ENCODE measurements at regions not wholly inside any gene's neighbourhood (a gene's known extent, or its start where the extent isn't known, plus 50 kb on each side); places are given as distances from the start of the nearest gene placed in this dataset.
"Not testable (repeated sequence)": the region's sequence is repeated elsewhere in the genome, so short reads cannot be mapped to it uniquely, and the experiment has no call there.

GRCh38 chr5:166240705-166241104 is 2050.7 kb upstream of the WWC1 start:
- Mint-ChIP-seq H3K27me3 (no peaks in the 10 kb centered on the region), H3K36me3 (no peaks in the 10 kb centered on the region), H3K9me3 (peaks cover 16% of the 10 kb centered on the region), H3K4me1 (no peaks in the 10 kb centered on the region), H3K4me3 (no peak overlapping the region), H3K27ac (no peak overlapping the region)

- Mint-ChIP-seq H3K27ac (no peak overlapping the region), H3K36me3 (no peaks in the 10 kb centered on the region), H3K27me3 (no peaks in the 10 kb centered on the region), H3K9me3 (no peaks in the 10 kb centered on the region), H3K4me1 (no peaks in the 10 kb centered on the region), H3K4me3 (no peak overlapping the region)
Observed at GRCh38 chr5:166245556-166245955, 2045.9 kb upstream of the WWC1 start.

GRCh38 chr5:166251786-166252185 is 2039.7 kb upstream of the WWC1 start:
- no peak overlapping the region for H3K27ac Mint-ChIP-seq
- H3K4me1 Mint-ChIP-seq, result no peaks in the 10 kb centered on the region
- H3K9me3 Mint-ChIP-seq, result no peaks in the 10 kb centered on the region
- H3K36me3 Mint-ChIP-seq, result no peaks in the 10 kb centered on the region
- no peak overlapping the region for H3K4me3 Mint-ChIP-seq
- H3K27me3 Mint-ChIP-seq, result no peaks in the 10 kb centered on the region

- no peak overlapping the region for H3K27ac Mint-ChIP-seq
- H3K4me1 Mint-ChIP-seq, result no peaks in the 10 kb centered on the region
- no peaks in the 10 kb centered on the region for H3K9me3 Mint-ChIP-seq
- no peaks in the 10 kb centered on the region for H3K36me3 Mint-ChIP-seq
- H3K4me3 Mint-ChIP-seq, result no peak overlapping the region
- no peaks in the 10 kb centered on the region for H3K27me3 Mint-ChIP-seq
Observed at GRCh38 chr5:166257661-166258060, 2033.8 kb upstream of the WWC1 start.

- no peaks in the 10 kb centered on the region for H3K4me1 Mint-ChIP-seq
- H3K4me3 Mint-ChIP-seq, result no peak overlapping the region
- no peaks in the 10 kb centered on the region for H3K27me3 Mint-ChIP-seq
- H3K36me3 Mint-ChIP-seq, result no peaks in the 10 kb centered on the region
- no peak overlapping the region for H3K27ac Mint-ChIP-seq
- peaks cover 8% of the 10 kb centered on the region for H3K9me3 Mint-ChIP-seq
Observed at GRCh38 chr5:166262395-166262794, 2029.0 kb upstream of the WWC1 start.

- H3K27ac Mint-ChIP-seq, result no peak overlapping the region
- H3K9me3 Mint-ChIP-seq, result peaks cover 13% of the 10 kb centered on the region
- no peak overlapping the region for H3K4me3 Mint-ChIP-seq
- no peaks in the 10 kb centered on the region for H3K36me3 Mint-ChIP-seq
- H3K27me3 Mint-ChIP-seq, result no peaks in the 10 kb centered on the region
- no peaks in the 10 kb centered on the region for H3K4me1 Mint-ChIP-seq
Observed at GRCh38 chr5:166267907-166268306, 2023.5 kb upstream of the WWC1 start.

- H3K27ac Mint-ChIP-seq, result no peak overlapping the region
- no peak overlapping the region for H3K4me3 Mint-ChIP-seq
- peaks cover 10% of the 10 kb centered on the region for H3K9me3 Mint-ChIP-seq
- no peaks in the 10 kb centered on the region for H3K36me3 Mint-ChIP-seq
- H3K4me1 Mint-ChIP-seq, result no peaks in the 10 kb centered on the region
- no peaks in the 10 kb centered on the region for H3K27me3 Mint-ChIP-seq
Observed at GRCh38 chr5:166270712-166271111, 2020.7 kb upstream of the WWC1 start.

- Mint-ChIP-seq H3K36me3 (no peaks in the 10 kb centered on the region), H3K27ac (no peak overlapping the region), H3K4me3 (no peak overlapping the region), H3K9me3 (peaks cover 10% of the 10 kb centered on the region), H3K4me1 (no peaks in the 10 kb centered on the region), H3K27me3 (no peaks in the 10 kb centered on the region)
Observed at GRCh38 chr5:166276006-166276405, 2015.4 kb upstream of the WWC1 start.

- H3K9me3 Mint-ChIP-seq, result no peaks in the 10 kb centered on the region
- no peaks in the 10 kb centered on the region for H3K36me3 Mint-ChIP-seq
- no peak overlapping the region for H3K4me3 Mint-ChIP-seq
- H3K27me3 Mint-ChIP-seq, result no peaks in the 10 kb centered on the region
- no peak overlapping the region for H3K27ac Mint-ChIP-seq
- H3K4me1 Mint-ChIP-seq, result no peaks in the 10 kb centered on the region
Observed at GRCh38 chr5:166279828-166280227, 2011.6 kb upstream of the WWC1 start.

- H3K36me3 Mint-ChIP-seq, result no peaks in the 10 kb centered on the region
- no peaks in the 10 kb centered on the region for H3K4me1 Mint-ChIP-seq
- H3K27me3 Mint-ChIP-seq, result no peaks in the 10 kb centered on the region
- H3K4me3 Mint-ChIP-seq, result no peak overlapping the region
- no peaks in the 10 kb centered on the region for H3K9me3 Mint-ChIP-seq
- no peak overlapping the region for H3K27ac Mint-ChIP-seq
Observed at GRCh38 chr5:166281433-166281832, 2010.0 kb upstream of the WWC1 start.

GRCh38 chr5:166282939-166283338 is 2008.5 kb upstream of the WWC1 start:
- H3K4me1 Mint-ChIP-seq, result no peaks in the 10 kb centered on the region
- no peak overlapping the region for H3K4me3 Mint-ChIP-seq
- H3K36me3 Mint-ChIP-seq, result no peaks in the 10 kb centered on the region
- H3K9me3 Mint-ChIP-seq, result no peaks in the 10 kb centered on the region
- no peak overlapping the region for H3K27ac Mint-ChIP-seq
- no peaks in the 10 kb centered on the region for H3K27me3 Mint-ChIP-seq

GRCh38 chr5:166285361-166285760 is 2006.1 kb upstream of the WWC1 start:
- Mint-ChIP-seq H3K9me3 (no peaks in the 10 kb centered on the region), H3K27ac (no peak overlapping the region), H3K4me3 (no peak overlapping the region), H3K36me3 (no peaks in the 10 kb centered on the region), H3K27me3 (no peaks in the 10 kb centered on the region), H3K4me1 (no peaks in the 10 kb centered on the region)

GRCh38 chr5:166286832-166287231 is 2004.6 kb upstream of the WWC1 start:
- H3K36me3 Mint-ChIP-seq, result no peaks in the 10 kb centered on the region

GRCh38 chr5:166287866-166288265 is 2003.6 kb upstream of the WWC1 start:
- Mint-ChIP-seq H3K9me3 (peaks cover 4% of the 10 kb centered on the region), H3K27ac (no peak overlapping the region), H3K27me3 (no peaks in the 10 kb centered on the region), H3K4me1 (no peaks in the 10 kb centered on the region), H3K36me3 (no peaks in the 10 kb centered on the region), H3K4me3 (no peak overlapping the region)

More at GRCh38 chr5:166286832-166287231, 2004.6 kb upstream of the WWC1 start:
- H3K27me3 Mint-ChIP-seq, result no peaks in the 10 kb centered on the region
- no peak overlapping the region for H3K27ac Mint-ChIP-seq
- no peak overlapping the region for H3K4me3 Mint-ChIP-seq
- peaks cover 4% of the 10 kb centered on the region for H3K9me3 Mint-ChIP-seq
- H3K4me1 Mint-ChIP-seq, result no peaks in the 10 kb centered on the region

- not testable (repeated sequence) for H3K27me3 Mint-ChIP-seq, H3K9me3 Mint-ChIP-seq, H3K4me3 Mint-ChIP-seq
Observed at GRCh38 chr5:166291800-166292199, 1999.6 kb upstream of the WWC1 start.

GRCh38 chr5:166293892-166294291 is 1997.6 kb upstream of the WWC1 start:
- H3K36me3 Mint-ChIP-seq, result no peaks in the 10 kb centered on the region
- no peak overlapping the region for H3K27ac Mint-ChIP-seq
- H3K4me1 Mint-ChIP-seq, result no peaks in the 10 kb centered on the region
- peaks cover 4% of the 10 kb centered on the region for H3K9me3 Mint-ChIP-seq
- no peak overlapping the region for H3K4me3 Mint-ChIP-seq
- no peaks in the 10 kb centered on the region for H3K27me3 Mint-ChIP-seq

More at GRCh38 chr5:166291800-166292199, 1999.6 kb upstream of the WWC1 start:
- H3K4me1 Mint-ChIP-seq, H3K27ac Mint-ChIP-seq, H3K36me3 Mint-ChIP-seq: not testable (repeated sequence)

- no peaks in the 10 kb centered on the region for H3K4me1 Mint-ChIP-seq
- H3K27ac Mint-ChIP-seq, result no peak overlapping the region
- no peaks in the 10 kb centered on the region for H3K27me3 Mint-ChIP-seq
- no peak overlapping the region for H3K4me3 Mint-ChIP-seq
- peaks cover 10% of the 10 kb centered on the region for H3K9me3 Mint-ChIP-seq
- H3K36me3 Mint-ChIP-seq, result no peaks in the 10 kb centered on the region
Observed at GRCh38 chr5:166302166-166302565, 1989.3 kb upstream of the WWC1 start.
